Activated CD4-positive, alpha-beta T cell treated with anti-CD3 and anti-CD28 coated beads for 36 hours (primary cell): ENCODE measurements at regions not wholly inside any gene's neighbourhood (a gene's known extent, or its start where the extent isn't known, plus 50 kb on each side); places are given as distances from the start of the nearest gene placed in this dataset.

ENCODE experiments used
- ATAC-seq: fragments of 200-7000 bp; cut with Tn5 transposase; one replicate; pipeline ENCODE4 v1.10.0; 2021; ENCODE audit warnings: mild to moderate bottlenecking, moderate library complexity
- CTCF ChIA-PET: fragments of 350-600 bp; sonication (Branson Sonifier 250); formaldehyde crosslinking; loops from one replicate; lab custom pipeline; 2021; ENCODE audit warnings: antibody characterized with exemption; lab: Charles Lee
- POLR2A ChIA-PET: fragments of 350-600 bp; sonication (Branson Sonifier 250); formaldehyde crosslinking; loops from one replicate; lab custom pipeline; 2021; ENCODE audit warnings: antibody characterized with exemption, inconsistent platforms; lab: Charles Lee
- DNase-seq: peaks from one replicate; pipeline ENCODE4 v3.0.0-alpha.2; 2020
- H3K27ac Mint-ChIP-seq: one replicate; pipeline ENCODE4 v1.8.0; 2021; ENCODE audit warnings: mixed read lengths
- H3K27me3 Mint-ChIP-seq: one replicate; pipeline ENCODE4 v1.8.0; 2021; ENCODE audit warnings: mixed read lengths
- H3K36me3 Mint-ChIP-seq: one replicate; pipeline ENCODE4 v1.8.0; 2021; ENCODE audit warnings: low read depth, mixed read lengths
- H3K4me1 Mint-ChIP-seq: one replicate; pipeline ENCODE4 v1.8.0; 2021; ENCODE audit warnings: mixed read lengths
- H3K4me3 Mint-ChIP-seq: one replicate; pipeline ENCODE4 v1.8.0; 2021; ENCODE audit warnings: mild to moderate bottlenecking, moderate library complexity, mixed read lengths
- H3K9me3 Mint-ChIP-seq: one replicate; pipeline ENCODE4 v1.8.0; 2021; ENCODE audit warnings: low read depth, mixed read lengths
- intact Hi-C, 2 experiments: fragments of 100-400 bp; cut with DNase I in 1 of 2; cut with micrococcal nuclease in 1 of 2; formaldehyde crosslinking; loops; one replicate each; pipeline versions ENCODE4 v1.14.2 to v1.15.1; 2022 to 2024; cut with DNase I, micrococcal nuclease

- Mint-ChIP-seq H3K27ac (no peak overlapping the region), H3K4me3 (no peak overlapping the region), H3K9me3 (no peaks in the 10 kb centered on the region), H3K36me3 (no peaks in the 10 kb centered on the region), H3K4me1 (peaks cover 8% of the 10 kb centered on the region), H3K27me3 (no peaks in the 10 kb centered on the region)
- ChIA-PET POLR2A (no interaction called here), CTCF (interaction anchor here (0.6 kb wide), 1 partner anchor 214 kb away, joined by 3 read pairs; no protein-coding TSS in a partner anchor)
- ATAC-seq (peak; percentile 61), DNase-seq (no peak)
- intact Hi-C loops: no loop called here
Observed at GRCh38 chr12:107461222-107461975, 224.2 kb upstream of the PWP1 start.

GRCh38 chr12:107462428-107463332 lies 222.9 kb upstream of the PWP1 start:
- H3K4me1 Mint-ChIP-seq: peaks cover 10% of the 10 kb centered on the region
- POLR2A ChIA-PET: no interaction called here
- no peak for ATAC-seq

GRCh38 chr12:107464644-107465043 lies 221.0 kb upstream of the PWP1 start:
- no peaks in the 10 kb centered on the region for H3K36me3 Mint-ChIP-seq
- DNase-seq: no peak
- H3K4me1 Mint-ChIP-seq: peaks cover 14% of the 10 kb centered on the region
- H3K27me3 Mint-ChIP-seq: no peaks in the 10 kb centered on the region
- no peak overlapping the region for H3K4me3 Mint-ChIP-seq
- no peak for ATAC-seq
- ChIA-PET POLR2A (no interaction called here), CTCF (interaction anchor here (0.5 kb wide), 1 partner anchor 60 kb away, joined by 3 read pairs; no protein-coding TSS in a partner anchor)
- no peak overlapping the region for H3K27ac Mint-ChIP-seq
- intact Hi-C loops: no loop called here
- H3K9me3 Mint-ChIP-seq: no peaks in the 10 kb centered on the region

More at GRCh38 chr12:107462428-107463332, 222.9 kb upstream of the PWP1 start:
- no peaks in the 10 kb centered on the region for H3K9me3 Mint-ChIP-seq
- CTCF ChIA-PET: interaction anchor here (0.6 kb wide), 1 partner anchor 215 kb away, joined by 3 read pairs; no protein-coding TSS in a partner anchor
- no peak overlapping the region for H3K27ac Mint-ChIP-seq
- intact Hi-C loops: no loop called here
- H3K36me3 Mint-ChIP-seq: no peaks in the 10 kb centered on the region
- H3K27me3 Mint-ChIP-seq: no peaks in the 10 kb centered on the region
- DNase-seq: no peak
- H3K4me3 Mint-ChIP-seq: no peak overlapping the region

GRCh38 chr12:107465625-107466024 lies 220.0 kb upstream of the PWP1 start:
- CTCF ChIA-PET: interaction anchor here (0.6 kb wide), 1 partner anchor 334 kb away, joined by 3 read pairs; no protein-coding TSS in a partner anchor
- Mint-ChIP-seq H3K27ac (no peak overlapping the region), H3K9me3 (no peaks in the 10 kb centered on the region), H3K4me3 (no peak overlapping the region), H3K27me3 (no peaks in the 10 kb centered on the region), H3K36me3 (no peaks in the 10 kb centered on the region), H3K4me1 (peaks cover 16% of the 10 kb centered on the region)
- intact Hi-C loops: no loop called here
- POLR2A ChIA-PET: no interaction called here
- no peak for ATAC-seq
- no peak for DNase-seq

- ChIA-PET POLR2A (no interaction called here), CTCF (interaction anchor here (0.6 kb wide), 2 partner anchors 1007 to 1200 kb away, joined by 3 read pairs; no protein-coding TSS in a partner anchor)
- H3K27ac Mint-ChIP-seq: no peak overlapping the region
- H3K36me3 Mint-ChIP-seq: no peaks in the 10 kb centered on the region
- DNase-seq (no peak), ATAC-seq (no peak)
- H3K4me3 Mint-ChIP-seq: no peak overlapping the region
- H3K9me3 Mint-ChIP-seq: no peaks in the 10 kb centered on the region
- intact Hi-C loops: no loop called here
- peaks cover 11% of the 10 kb centered on the region for H3K4me1 Mint-ChIP-seq
- no peaks in the 10 kb centered on the region for H3K27me3 Mint-ChIP-seq
Observed at GRCh38 chr12:107467716-107468115, 217.9 kb upstream of the PWP1 start.

GRCh38 chr12:107468182-107468581 lies 217.4 kb upstream of the PWP1 start:
- Mint-ChIP-seq H3K4me1 (peaks cover 11% of the 10 kb centered on the region), H3K27ac (no peak overlapping the region), H3K27me3 (no peaks in the 10 kb centered on the region), H3K9me3 (no peaks in the 10 kb centered on the region), H3K4me3 (no peak overlapping the region), H3K36me3 (no peaks in the 10 kb centered on the region)
- intact Hi-C loops: no loop called here
- ChIA-PET POLR2A (interaction anchor here (0.6 kb wide), 1 partner anchor 170 kb away, joined by 3 read pairs; no protein-coding TSS in a partner anchor), CTCF (interaction anchor here (0.6 kb wide), 2 partner anchors 365 to 1200 kb away, joined by 3 read pairs; no protein-coding TSS in a partner anchor)
- DNase-seq: no peak
- ATAC-seq: no peak

- peaks cover 12% of the 10 kb centered on the region for H3K4me1 Mint-ChIP-seq
Observed at GRCh38 chr12:107469011-107469410, 216.6 kb upstream of the PWP1 start.

GRCh38 chr12:107470645-107471044 lies 215.0 kb upstream of the PWP1 start:
- DNase-seq (no peak), ATAC-seq (no peak)
- intact Hi-C loops: no loop called here
- Mint-ChIP-seq H3K36me3 (no peaks in the 10 kb centered on the region), H3K4me1 (peaks cover 24% of the 10 kb centered on the region), H3K27ac (no peak overlapping the region), H3K4me3 (no peak overlapping the region), H3K27me3 (no peaks in the 10 kb centered on the region), H3K9me3 (no peaks in the 10 kb centered on the region)
- ChIA-PET POLR2A (no interaction called here), CTCF (no interaction called here)

More at GRCh38 chr12:107469011-107469410, 216.6 kb upstream of the PWP1 start:
- ATAC-seq (no peak), DNase-seq (no peak)
- intact Hi-C loops: no loop called here
- POLR2A ChIA-PET: no interaction called here
- Mint-ChIP-seq H3K9me3 (no peaks in the 10 kb centered on the region), H3K27me3 (no peaks in the 10 kb centered on the region), H3K36me3 (no peaks in the 10 kb centered on the region), H3K27ac (no peak overlapping the region), H3K4me3 (no peak overlapping the region)
- CTCF ChIA-PET: interaction anchor here (0.6 kb wide), 1 partner anchor 364 kb away, joined by 3 read pairs; no protein-coding TSS in a partner anchor

- H3K36me3 Mint-ChIP-seq: no peaks in the 10 kb centered on the region
- no peak overlapping the region for H3K4me3 Mint-ChIP-seq
- POLR2A ChIA-PET: no interaction called here
- ATAC-seq: no peak
- H3K27me3 Mint-ChIP-seq: no peaks in the 10 kb centered on the region
- H3K4me1 Mint-ChIP-seq: peaks cover 22% of the 10 kb centered on the region
- CTCF ChIA-PET: interaction anchor here (0.6 to 0.7 kb wide), 2 partner anchors 10 to 12 kb away, joined by 3 read pairs; no protein-coding TSS in a partner anchor
- no peak overlapping the region for H3K27ac Mint-ChIP-seq
- no peak for DNase-seq
- no peaks in the 10 kb centered on the region for H3K9me3 Mint-ChIP-seq
- intact Hi-C loops: no loop called here
Observed at GRCh38 chr12:107472308-107472707, 213.3 kb upstream of the PWP1 start.

GRCh38 chr12:107474099-107474498 lies 211.5 kb upstream of the PWP1 start:
- CTCF ChIA-PET: no interaction called here
- ATAC-seq (no peak), DNase-seq (no peak)
- Mint-ChIP-seq H3K4me1 (peaks cover 16% of the 10 kb centered on the region), H3K27me3 (no peaks in the 10 kb centered on the region), H3K36me3 (no peaks in the 10 kb centered on the region), H3K9me3 (no peaks in the 10 kb centered on the region), H3K27ac (no peak overlapping the region), H3K4me3 (no peak overlapping the region)
- intact Hi-C loops: no loop called here
- POLR2A ChIA-PET: no interaction called here
